ENCODE measurements at regions not wholly inside any gene's neighbourhood (a gene's known extent, or its start where the extent isn't known, plus 50 kb on each side); places are given as distances from the start of the nearest gene placed in this dataset.

GRCh38 chr6:87851674-87852299 is 149.8 kb upstream of the AKIRIN2 start:
- TF ChIP-seq CTCF (conservative IDR thresholded peaks at IDR 0.05; ENCODE audit: low read length) (no peak), EZH2phosphoT487 (IDR thresholded peaks at IDR 0.05; ENCODE audit: borderline replicate concordance, low read depth, low read length) (no peak)
